ENCODE measurements at regions not wholly inside any gene's neighbourhood (a gene's known extent, or its start where the extent isn't known, plus 50 kb on each side); places are given as distances from the start of the nearest gene placed in this dataset.

GRCh38 chr3:18772699-18773305 is 347.7 kb upstream of the SATB1 start:
- TF ChIP-seq NR1H2 (CRISPR knock-in tag; IDR thresholded peaks at IDR 0.05) = no peak
- no peak for TF ChIP-seq USF1 (CRISPR knock-in tag; IDR thresholded peaks at IDR 0.05)
- no peak for TF ChIP-seq HDAC1 (IDR thresholded peaks at IDR 0.05)
- no peak for TF ChIP-seq SRF (CRISPR knock-in tag; IDR thresholded peaks at IDR 0.05)
- no peak for TF ChIP-seq JUN (IDR thresholded peaks at IDR 0.05; ENCODE audit: borderline replicate concordance, low read depth, low read length)
- TF ChIP-seq JUN (CRISPR knock-in tag; IDR thresholded peaks at IDR 0.05; ENCODE audit: borderline replicate concordance) = no peak
- no peak for TF ChIP-seq ZNF347 (CRISPR knock-in tag; IDR thresholded peaks at IDR 0.05; ENCODE audit: low read depth)
- no peak for TF ChIP-seq PHF8 (IDR thresholded peaks at IDR 0.05; ENCODE audit: borderline replicate concordance, low read length)
- TF ChIP-seq ZBTB43 (CRISPR knock-in tag; IDR thresholded peaks at IDR 0.05) = no peak
- TF ChIP-seq HSF4 (CRISPR knock-in tag; IDR thresholded peaks at IDR 0.05; ENCODE audit: borderline replicate concordance) = no peak
- intact Hi-C loops (cut with micrococcal nuclease) (no loop called here), in situ Hi-C loops (cut with MboI) (no loop called here)
- Histone ChIP-seq H3K79me2 (ENCODE audit: control insufficient read depth, insufficient read depth, low read length) (no peaks in the 10 kb centered on the region), H3K4me2 (ENCODE audit: insufficient read depth, low read length) (no peak overlapping the region), H3K27me3 (ENCODE audit: control insufficient read depth in 2 of 2, insufficient read depth in 2 of 2, low read length in 2 of 2) (no peaks in the 10 kb centered on the region), H3K36me3 (ENCODE audit: control insufficient read depth, insufficient read depth, low read length) (no peaks in the 10 kb centered on the region), H3K4me1 (replicated peaks in 1 of 2; ENCODE audit: control insufficient read depth in 2 of 2, insufficient read depth in 2 of 2, low read length in 2 of 2) (no peaks in the 10 kb centered on the region), H3K9me1 (ENCODE audit: control insufficient read depth, insufficient read depth, low read length) (no peaks in the 10 kb centered on the region), H3K4me3 (no peak overlapping the region), H2AFZ (ENCODE audit: low read depth, low read length) (no peak overlapping the region), H3K27ac (ENCODE audit: extremely low read depth, low read depth, low read length) (no peak overlapping the region), H4K20me1 (replicated peaks; ENCODE audit: control insufficient read depth, insufficient read depth, low read length) (no peaks in the 10 kb centered on the region), H3K9ac (ENCODE audit: insufficient read depth in 1 of 2, low read depth in 2 of 2, low read length in 2 of 2) (no peak overlapping the region), H3K9me3 (replicated peaks; ENCODE audit: control insufficient read depth, insufficient read depth, low read depth, low read length) (no peaks in the 10 kb centered on the region; the same call in 1 of the 2 replicates)
- BruUV-seq (replicated peaks) = no TSS peak
- ChIA-PET POLR2A (no interaction called here), CTCF (ENCODE audit: low intra/inter-chr PET ratio) (no interaction called here)
- DNase-seq (ENCODE audit: extremely low read depth in 1 of 4, low spot score in 3 of 4) = no peak
- ATAC-seq = no peak
- FAIRE-seq = no peak

All from K562 (cell line).